NCI-H2171 treated with DMSO at 0.1 percent for 48 hours (cell line): ENCODE measurements at regions not wholly inside any gene's neighbourhood (a gene's known extent, or its start where the extent isn't known, plus 50 kb on each side); places are given as distances from the start of the nearest gene placed in this dataset.
"Not testable (repeated sequence)": the region's sequence is repeated elsewhere in the genome, so short reads cannot be mapped to it uniquely, and the experiment has no call there.

Experiments
- DNase-seq: peaks from one replicate; lab custom pipeline; 2025; lab: John Stamatoyannopoulos, UW

GRCh38 chr16:60013076-60013475, 1279.0 kb upstream of the GOT2 start:
- no peak for DNase-seq

GRCh38 chr16:60001523-60001922, 1267.4 kb upstream of the GOT2 start:
- DNase-seq, result no peak

GRCh38 chr16:59997706-59998105, 1263.6 kb upstream of the GOT2 start:
- no peak for DNase-seq

- no peak for DNase-seq
Measured at GRCh38 chr16:59993101-59993500, 1259.0 kb upstream of the GOT2 start.

- no peak for DNase-seq
Measured at GRCh38 chr16:59991171-59991570, 1257.1 kb upstream of the GOT2 start.

GRCh38 chr16:59988591-59988990, 1254.5 kb upstream of the GOT2 start:
- no peak for DNase-seq

GRCh38 chr16:59975953-59976352, 1241.8 kb upstream of the GOT2 start:
- DNase-seq, result no peak

GRCh38 chr16:59973966-59974365, 1239.8 kb upstream of the GOT2 start:
- DNase-seq, result no peak

GRCh38 chr16:59971264-59971663, 1237.1 kb upstream of the GOT2 start:
- no peak for DNase-seq

GRCh38 chr16:59964232-59964924, 1230.3 kb upstream of the GOT2 start:
- DNase-seq, result no peak

GRCh38 chr16:59959311-59959710, 1225.2 kb upstream of the GOT2 start:
- DNase-seq, result no peak

- no peak for DNase-seq
Measured at GRCh38 chr16:59950431-59950830, 1216.3 kb upstream of the GOT2 start.

GRCh38 chr16:59944041-59944440, 1209.9 kb upstream of the GOT2 start:
- not testable (repeated sequence) for DNase-seq

GRCh38 chr16:59941594-59941993, 1207.5 kb upstream of the GOT2 start:
- no peak for DNase-seq

GRCh38 chr16:59920054-59920453, 1185.9 kb upstream of the GOT2 start:
- no peak for DNase-seq

GRCh38 chr16:59913666-59914065, 1179.5 kb upstream of the GOT2 start:
- no peak for DNase-seq

- no peak for DNase-seq
Measured at GRCh38 chr16:59909262-59909661, 1175.1 kb upstream of the GOT2 start.

GRCh38 chr16:59907611-59908010, 1173.5 kb upstream of the GOT2 start:
- no peak for DNase-seq

GRCh38 chr16:59905606-59906005, 1171.5 kb upstream of the GOT2 start:
- DNase-seq, result no peak

GRCh38 chr16:59905131-59905530, 1171.0 kb upstream of the GOT2 start:
- DNase-seq, result no peak

- no peak for DNase-seq
Measured at GRCh38 chr16:59899940-59900339, 1165.8 kb upstream of the GOT2 start.

GRCh38 chr16:59892376-59892775, 1158.3 kb upstream of the GOT2 start:
- DNase-seq, result no peak

- no peak for DNase-seq
Measured at GRCh38 chr16:59887856-59888255, 1153.7 kb upstream of the GOT2 start.

GRCh38 chr16:59886021-59886420, 1151.9 kb upstream of the GOT2 start:
- DNase-seq, result no peak
